Naive thymus-derived CD8-positive, alpha-beta T cell (primary cell): ENCODE measurements at regions not wholly inside any gene's neighbourhood (a gene's known extent, or its start where the extent isn't known, plus 50 kb on each side); places are given as distances from the start of the nearest gene placed in this dataset.

Source experiments
- ATAC-seq, 2 donors: fragments of 150-1000 bp; cut with Tn5 transposase in 1 of 2; sonication (Bioruptor Pico), chemical (Tn5 transposase) in 1 of 2; 1 replicate in 1 of 2; 2 replicates in 1 of 2; pipeline ENCODE4 v1.10.0; 2021; ENCODE audit warnings: mild to moderate bottlenecking in 2 of 2, moderate library complexity in 2 of 2
- POLR2A ChIA-PET: fragments of 350-600 bp; sonication (Branson Sonifier 250); formaldehyde crosslinking; loops from one replicate; lab custom pipeline; 2021; ENCODE audit warnings: antibody characterized with exemption; lab: Charles Lee
- DNase-seq, 10 donors: peaks; one replicate each; pipeline versions ENCODE4 v3.0.0 to v3.0.0-alpha.2; 2020 to 2022
- H3K27ac Mint-ChIP-seq, 10 donors: one replicate each; pipeline ENCODE4 v1.8.0; 2020 to 2022; ENCODE audit warnings: mild to moderate bottlenecking in 10 of 10, mixed read lengths in 10 of 10, moderate library complexity in 4 of 10, inconsistent platforms in 1 of 10
- H3K27me3 Mint-ChIP-seq, 5 donors: one replicate each; pipeline ENCODE4 v1.8.0; 2021 to 2022; ENCODE audit warnings: mixed read lengths in 5 of 5
- H3K36me3 Mint-ChIP-seq, 3 donors: one replicate each; pipeline ENCODE4 v1.8.0; 2020 to 2022; ENCODE audit warnings: mixed read lengths in 3 of 3, mild to moderate bottlenecking in 2 of 3, inconsistent platforms in 1 of 3
- H3K4me1 Mint-ChIP-seq, 4 donors: one replicate each; pipeline ENCODE4 v1.8.0; 2021 to 2022; ENCODE audit warnings: mixed read lengths in 4 of 4
- H3K4me3 Mint-ChIP-seq, 10 donors: one replicate each; pipeline ENCODE4 v1.8.0; 2020 to 2022; ENCODE audit warnings: mild to moderate bottlenecking in 10 of 10, mixed read lengths in 10 of 10, moderate library complexity in 6 of 10, inconsistent platforms in 1 of 10
- H3K9me3 Mint-ChIP-seq, 9 donors: one replicate each; pipeline ENCODE4 v1.8.0; 2020 to 2022; ENCODE audit warnings: mixed read lengths in 9 of 9, mild to moderate bottlenecking in 3 of 9, inconsistent platforms in 1 of 9, moderate library complexity in 1 of 9

DNA sequence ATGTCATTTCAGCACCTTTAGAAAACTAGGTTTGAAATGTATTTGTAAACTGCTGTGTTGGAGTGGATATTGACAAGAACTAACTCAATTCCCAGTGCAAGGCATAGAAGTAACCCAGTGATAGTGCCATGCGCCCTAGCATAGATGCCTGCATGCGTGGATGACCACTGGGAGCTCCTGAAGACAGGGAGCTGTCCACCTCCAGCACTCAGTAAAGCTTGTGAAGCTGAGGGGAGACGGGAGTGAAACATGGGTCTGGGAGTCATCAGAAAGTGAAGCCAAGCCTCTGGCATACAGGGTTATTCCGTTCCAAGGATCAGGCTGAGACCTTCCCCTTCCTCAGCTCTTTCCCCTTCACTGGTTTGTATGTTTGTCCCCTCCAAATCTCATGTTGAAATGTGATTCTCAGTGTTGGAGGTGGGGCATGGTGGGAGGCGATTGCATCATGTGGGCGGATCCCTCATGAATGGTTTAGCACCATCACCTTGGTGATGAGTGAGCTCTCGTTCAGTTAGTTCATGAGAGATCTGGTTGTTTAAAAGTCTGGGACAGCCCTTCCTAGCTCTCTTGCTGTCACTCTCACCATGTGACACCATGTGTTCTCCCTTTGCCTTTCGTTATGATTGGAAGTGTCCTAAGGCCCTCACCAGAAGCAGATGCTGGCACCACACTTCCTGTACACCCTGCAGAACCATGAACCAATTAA lies 146.5 kb upstream of the FERMT1 start:
- H3K4me1 Mint-ChIP-seq: no peaks in the 10 kb centered on the region
- DNase-seq (no peak), ATAC-seq (no peak)
- H3K4me3 Mint-ChIP-seq: no peak overlapping the region
- H3K9me3 Mint-ChIP-seq: no peaks in the 10 kb centered on the region
- no peaks in the 10 kb centered on the region for H3K36me3 Mint-ChIP-seq
- peaks cover 0 to 10% (median 1%) of the 10 kb centered on the region in 5 donors for H3K27me3 Mint-ChIP-seq
- POLR2A ChIA-PET: no interaction called here
- H3K27ac Mint-ChIP-seq: no peak overlapping the region

DNA sequence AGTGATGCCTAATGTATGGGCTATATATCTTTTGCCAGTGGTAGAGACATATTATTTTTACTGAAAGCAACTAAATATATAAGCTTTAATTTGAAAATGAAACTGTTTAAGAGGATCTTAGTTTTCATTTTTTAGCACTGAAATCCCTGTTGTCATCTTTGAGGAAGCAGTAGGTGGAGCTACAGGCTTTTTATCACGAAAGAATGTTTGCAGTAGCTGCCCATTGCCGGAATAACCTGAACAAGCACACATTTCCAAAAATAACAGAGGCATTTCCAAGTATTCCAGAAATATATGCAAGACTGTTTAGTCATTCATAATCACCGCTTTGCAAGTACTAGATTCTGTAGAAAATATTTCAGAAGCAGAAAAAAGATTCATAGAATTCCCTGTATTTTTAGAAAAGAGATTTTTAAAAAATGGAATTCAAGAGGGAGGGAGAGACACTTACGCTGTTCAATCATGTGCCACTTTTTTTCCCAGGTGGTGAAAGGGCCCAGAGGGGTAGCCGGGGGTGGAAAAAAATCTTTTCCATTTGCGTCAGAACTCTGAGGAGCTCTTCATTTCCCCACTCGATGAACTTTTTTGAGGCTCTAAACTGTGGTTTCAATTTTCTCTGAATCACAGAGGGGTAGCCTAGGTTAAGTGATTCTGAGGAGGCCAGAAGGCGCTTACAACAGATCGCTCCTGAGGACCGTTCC lies 142.5 kb upstream of the FERMT1 start:
- DNase-seq (no peak), ATAC-seq (no peak)
- Mint-ChIP-seq H3K4me1 (no peaks in the 10 kb centered on the region), H3K36me3 (peaks cover 0 to 5% (median 0%) of the 10 kb centered on the region in 3 donors), H3K27me3 (peaks cover 0 to 21% (median 4%) of the 10 kb centered on the region in 5 donors), H3K27ac (no peak overlapping the region), H3K9me3 (no peaks in the 10 kb centered on the region), H3K4me3 (no peak overlapping the region)
- POLR2A ChIA-PET: no interaction called here

DNA sequence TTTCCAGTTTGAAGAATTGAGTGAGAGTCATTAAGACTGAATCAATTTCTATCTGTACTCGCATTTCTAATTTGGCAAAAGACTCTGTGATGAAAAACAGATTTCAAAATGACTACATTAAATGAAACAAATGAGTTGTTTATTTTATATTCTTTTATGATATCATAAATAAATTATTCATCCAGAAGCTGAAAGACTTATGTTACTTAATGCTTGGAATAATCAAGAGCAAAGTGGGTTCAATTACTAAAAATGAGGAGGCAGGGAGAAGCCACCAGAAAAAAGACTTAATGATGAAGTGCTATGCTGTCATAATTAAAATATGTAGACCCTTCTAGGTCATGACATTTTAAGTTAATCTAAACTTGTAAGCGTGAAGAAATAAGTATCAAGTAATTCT lies 130.6 kb upstream of the FERMT1 start:
- no peaks in the 10 kb centered on the region for H3K36me3 Mint-ChIP-seq
- H3K27me3 Mint-ChIP-seq: peaks cover 0 to 25% (median 3%) of the 10 kb centered on the region in 5 donors
- POLR2A ChIA-PET: no interaction called here
- peaks cover 0 to 12% (median 4%) of the 10 kb centered on the region in 9 donors for H3K9me3 Mint-ChIP-seq
- no peak overlapping the region for H3K4me3 Mint-ChIP-seq
- ATAC-seq: no peak
- no peak overlapping the region for H3K27ac Mint-ChIP-seq
- DNase-seq: no peak
- no peaks in the 10 kb centered on the region for H3K4me1 Mint-ChIP-seq

DNA sequence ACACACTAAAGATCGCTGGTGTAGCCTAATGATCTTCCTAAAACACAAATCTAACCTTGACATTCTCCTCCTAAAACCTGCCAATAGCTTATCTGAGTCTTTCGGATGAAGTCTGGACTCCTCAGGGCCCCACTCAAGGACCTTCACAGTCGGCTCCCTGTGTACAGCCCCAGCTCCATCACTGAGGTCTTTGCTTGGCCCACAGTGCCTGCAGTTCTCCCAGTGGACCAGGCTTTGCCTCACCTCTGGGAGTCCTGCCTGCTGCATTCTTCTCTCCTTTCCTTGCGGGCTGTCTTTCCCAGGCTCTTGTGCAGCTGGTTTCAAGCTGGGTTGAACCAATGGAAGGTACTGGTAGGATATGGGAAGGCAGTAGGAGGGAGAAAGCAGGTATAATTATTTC lies 122.6 kb upstream of the FERMT1 start:
- POLR2A ChIA-PET: no interaction called here
- H3K4me1 Mint-ChIP-seq: no peaks in the 10 kb centered on the region
- no peak overlapping the region for H3K4me3 Mint-ChIP-seq
- peaks cover 0 to 27% (median 8%) of the 10 kb centered on the region in 5 donors for H3K27me3 Mint-ChIP-seq
- H3K27ac Mint-ChIP-seq: no peak overlapping the region
- DNase-seq (no peak), ATAC-seq (no peak)
- H3K36me3 Mint-ChIP-seq: no peaks in the 10 kb centered on the region
- peaks cover 2 to 18% (median 9%) of the 10 kb centered on the region in 9 donors for H3K9me3 Mint-ChIP-seq

DNA sequence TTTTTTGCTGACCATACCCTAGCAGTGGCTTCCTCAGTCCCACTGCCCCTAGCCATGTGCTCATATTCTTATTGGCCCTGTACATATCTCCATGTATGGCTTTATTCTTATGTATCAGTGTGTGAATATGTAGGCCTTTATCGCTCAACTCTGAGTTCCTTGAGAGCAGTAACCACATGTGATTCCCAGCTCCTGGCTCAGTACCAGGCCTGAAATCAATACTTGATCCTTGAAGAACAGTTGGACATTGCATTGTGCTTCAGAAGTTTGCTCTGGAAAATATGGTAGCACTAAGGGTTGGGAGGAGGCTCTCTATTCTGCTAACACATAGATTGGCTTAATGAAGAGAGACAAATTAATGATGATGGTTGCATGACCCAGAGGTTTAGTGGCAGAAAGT lies 118.8 kb upstream of the FERMT1 start:
- Mint-ChIP-seq H3K27ac (no peak overlapping the region), H3K4me1 (no peaks in the 10 kb centered on the region), H3K9me3 (peaks cover 0 to 14% (median 4%) of the 10 kb centered on the region in 9 donors), H3K27me3 (peaks cover 0 to 28% (median 3%) of the 10 kb centered on the region in 5 donors), H3K4me3 (no peak overlapping the region), H3K36me3 (no peaks in the 10 kb centered on the region)
- DNase-seq: no peak
- no peak for ATAC-seq
- POLR2A ChIA-PET: no interaction called here

DNA sequence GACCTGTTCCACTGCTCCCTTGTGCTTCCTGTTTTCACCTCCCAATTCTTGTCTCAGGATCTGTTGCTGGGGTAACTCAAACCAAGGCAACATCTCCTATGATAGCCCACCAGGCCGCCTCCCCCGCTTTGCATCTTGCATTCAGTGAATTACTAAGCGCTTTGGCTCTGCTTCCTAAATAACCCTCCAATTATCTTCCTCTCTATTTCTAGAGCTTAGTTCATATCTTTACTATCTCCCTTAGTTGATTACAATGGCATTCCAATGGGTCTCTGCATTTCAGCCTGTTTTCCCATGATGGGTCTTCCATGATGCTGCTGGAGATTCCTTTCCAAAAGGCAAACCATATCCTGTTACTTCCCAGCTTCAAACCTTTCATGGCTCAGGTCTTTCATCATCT lies 117.2 kb upstream of the FERMT1 start:
- Mint-ChIP-seq H3K4me3 (no peak overlapping the region), H3K27me3 (peaks cover 0 to 22% (median 3%) of the 10 kb centered on the region in 5 donors), H3K36me3 (no peaks in the 10 kb centered on the region), H3K4me1 (no peaks in the 10 kb centered on the region), H3K27ac (no peak overlapping the region), H3K9me3 (peaks cover 0 to 16% (median 4%) of the 10 kb centered on the region in 9 donors)
- no peak for DNase-seq
- ATAC-seq: no peak
- POLR2A ChIA-PET: no interaction called here

DNA sequence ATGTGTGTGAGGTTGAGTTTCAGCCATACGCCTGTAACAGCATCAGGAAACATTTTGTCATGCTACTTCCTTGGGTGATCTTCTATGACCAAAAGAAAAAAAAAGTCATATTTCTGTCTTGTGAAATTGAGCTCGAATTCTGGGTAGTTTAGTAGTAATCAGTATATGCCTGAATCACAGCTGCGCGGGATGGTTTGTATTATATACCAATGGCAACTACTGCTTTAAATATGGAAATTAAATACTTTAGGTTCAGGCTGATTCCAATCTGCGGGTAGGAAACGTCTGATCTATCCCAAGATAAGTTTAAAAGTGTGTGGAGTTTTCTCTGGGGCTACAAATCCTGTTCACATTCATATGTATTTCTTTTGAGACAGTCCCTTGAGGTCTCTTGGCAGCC lies 115.6 kb upstream of the FERMT1 start:
- POLR2A ChIA-PET: no interaction called here
- no peak for ATAC-seq
- H3K27ac Mint-ChIP-seq: no peak overlapping the region
- H3K4me1 Mint-ChIP-seq: no peaks in the 10 kb centered on the region
- peaks cover 0 to 22% (median 2%) of the 10 kb centered on the region in 5 donors for H3K27me3 Mint-ChIP-seq
- DNase-seq: no peak
- H3K4me3 Mint-ChIP-seq: no peak overlapping the region
- no peaks in the 10 kb centered on the region for H3K36me3 Mint-ChIP-seq
- peaks cover 0 to 24% (median 3%) of the 10 kb centered on the region in 9 donors for H3K9me3 Mint-ChIP-seq

DNA sequence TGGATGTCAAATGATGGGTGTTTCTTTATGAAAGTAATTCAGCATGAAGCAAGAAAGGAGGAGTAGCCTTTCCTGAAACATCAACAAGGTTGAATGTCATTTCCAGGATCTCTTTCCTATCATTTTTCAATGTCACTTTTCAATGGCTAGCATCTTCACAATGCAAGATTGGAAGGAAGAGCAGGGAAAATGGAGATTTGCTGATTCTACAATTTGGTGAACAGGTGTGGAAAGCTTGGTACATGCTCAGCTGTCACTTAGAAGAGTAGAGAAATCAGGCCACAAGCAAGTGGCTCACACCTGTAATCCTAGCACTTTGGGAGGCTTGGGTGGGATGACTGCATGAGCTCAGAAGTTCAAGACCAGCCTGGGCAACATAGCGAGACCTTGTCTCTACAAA lies 112.7 kb upstream of the FERMT1 start:
- no peak overlapping the region for H3K4me3 Mint-ChIP-seq
- H3K36me3 Mint-ChIP-seq: no peaks in the 10 kb centered on the region
- DNase-seq (no peak), ATAC-seq (no peak)
- peaks cover 0 to 19% (median 2%) of the 10 kb centered on the region in 5 donors for H3K27me3 Mint-ChIP-seq
- H3K4me1 Mint-ChIP-seq: no peaks in the 10 kb centered on the region
- H3K9me3 Mint-ChIP-seq: peaks cover 0 to 28% (median 5%) of the 10 kb centered on the region in 9 donors
- POLR2A ChIA-PET: no interaction called here
- H3K27ac Mint-ChIP-seq: no peak overlapping the region

DNA sequence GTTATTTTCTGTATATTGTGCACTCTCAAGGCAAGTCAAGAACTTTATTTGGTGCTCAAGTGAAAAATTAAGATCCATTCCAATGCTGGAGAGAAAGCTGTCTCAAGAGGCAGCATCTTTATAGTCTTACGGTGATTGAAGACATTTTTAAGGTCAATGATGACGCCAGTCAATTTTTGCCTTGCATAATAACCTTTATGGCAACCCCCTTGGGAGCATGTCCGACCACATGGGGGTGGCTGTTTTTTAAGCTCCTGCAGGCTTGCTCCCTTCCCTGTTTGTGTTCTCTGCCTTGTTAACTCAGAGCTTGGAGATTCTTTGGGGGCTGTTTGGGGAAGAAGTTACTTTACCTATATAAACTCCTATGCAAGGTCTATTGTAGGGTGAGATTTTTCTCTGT lies 109.6 kb upstream of the FERMT1 start:
- H3K4me3 Mint-ChIP-seq: no peak overlapping the region
- H3K36me3 Mint-ChIP-seq: no peaks in the 10 kb centered on the region
- no peak for DNase-seq
- no peak for ATAC-seq
- peaks cover 0 to 20% (median 6%) of the 10 kb centered on the region in 9 donors for H3K9me3 Mint-ChIP-seq
- no peaks in the 10 kb centered on the region for H3K4me1 Mint-ChIP-seq
- peaks cover 0 to 13% (median 7%) of the 10 kb centered on the region in 5 donors for H3K27me3 Mint-ChIP-seq
- no peak overlapping the region for H3K27ac Mint-ChIP-seq
- POLR2A ChIA-PET: no interaction called here

DNA sequence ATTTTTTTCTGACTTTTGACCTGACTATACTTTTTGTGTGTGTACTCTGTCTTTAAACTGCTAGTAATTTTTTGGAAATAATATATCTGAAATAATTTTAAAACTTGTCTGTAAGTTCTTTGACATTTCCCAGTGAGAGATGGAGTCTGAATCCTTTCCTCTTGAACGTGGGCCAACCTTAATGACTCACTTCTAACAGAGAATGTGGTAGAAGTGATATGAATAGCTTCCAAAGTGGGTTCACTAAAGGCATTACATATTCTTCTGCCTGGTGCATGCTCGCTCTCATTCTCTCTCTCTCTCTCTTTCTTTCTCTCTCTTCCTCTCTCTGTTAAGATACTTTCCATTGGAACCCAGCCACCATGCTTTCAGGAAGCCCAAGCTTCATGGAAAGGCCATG lies 108.7 kb upstream of the FERMT1 start:
- POLR2A ChIA-PET: no interaction called here
- H3K27me3 Mint-ChIP-seq: peaks cover 0 to 13% (median 7%) of the 10 kb centered on the region in 5 donors
- H3K9me3 Mint-ChIP-seq: peaks cover 0 to 20% (median 6%) of the 10 kb centered on the region in 9 donors
- DNase-seq (no peak), ATAC-seq (no peak)
- H3K27ac Mint-ChIP-seq: no peak overlapping the region
- no peaks in the 10 kb centered on the region for H3K36me3 Mint-ChIP-seq
- H3K4me1 Mint-ChIP-seq: no peaks in the 10 kb centered on the region
- no peak overlapping the region for H3K4me3 Mint-ChIP-seq

DNA sequence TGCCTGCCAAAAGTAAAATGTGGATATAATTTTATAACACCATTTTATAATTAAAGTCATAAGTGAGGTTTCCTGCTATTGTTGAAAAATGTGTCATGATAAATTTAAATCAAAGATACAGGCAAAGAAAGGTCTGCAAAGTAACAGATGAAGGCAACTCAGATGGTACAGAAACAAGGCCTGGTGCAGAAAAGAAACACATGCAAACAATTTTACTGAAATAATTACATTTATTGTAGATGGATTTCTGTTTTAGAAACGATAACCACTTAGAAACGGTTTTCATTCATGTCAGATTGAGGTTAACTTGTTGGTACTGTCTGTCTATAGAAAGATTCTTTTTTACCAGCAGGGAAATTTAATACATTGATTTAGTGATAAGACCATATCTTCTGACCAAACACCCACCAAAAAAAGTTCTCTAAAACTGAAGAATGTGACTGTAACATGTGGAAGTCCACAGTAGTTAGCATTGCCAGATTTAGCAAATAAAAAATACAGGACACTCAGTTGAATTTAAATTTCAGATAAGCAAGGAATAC lies 105.5 kb upstream of the FERMT1 start:
- no peak overlapping the region for H3K4me3 Mint-ChIP-seq
- peaks cover 0 to 9% (median 7%) of the 10 kb centered on the region in 5 donors for H3K27me3 Mint-ChIP-seq
- H3K36me3 Mint-ChIP-seq: no peaks in the 10 kb centered on the region
- POLR2A ChIA-PET: no interaction called here
- DNase-seq: no peak
- H3K9me3 Mint-ChIP-seq: peaks cover 1 to 27% (median 12%) of the 10 kb centered on the region in 9 donors
- H3K27ac Mint-ChIP-seq: no peak overlapping the region
- no peaks in the 10 kb centered on the region for H3K4me1 Mint-ChIP-seq
- no peak for ATAC-seq

DNA sequence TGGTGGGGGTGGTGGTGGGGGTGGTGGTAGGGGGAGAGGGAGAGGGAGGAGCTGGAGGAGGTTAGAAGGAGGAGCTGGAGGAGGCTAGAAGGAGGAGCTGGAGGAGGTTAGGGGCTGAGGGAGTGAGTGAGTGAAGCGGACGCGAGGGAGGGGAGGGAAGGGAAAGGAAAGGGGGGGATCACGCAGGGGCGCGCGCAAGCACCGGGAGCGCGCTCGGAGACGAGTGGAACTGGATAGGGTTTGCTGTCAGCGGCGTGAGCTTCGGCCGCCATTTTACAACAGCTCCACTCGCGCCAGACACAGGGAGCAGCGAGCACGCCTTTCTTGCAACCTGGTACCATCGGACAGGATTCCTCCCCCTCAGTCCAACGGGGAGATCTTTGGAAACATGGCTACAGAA lies 90.5 kb upstream of the FERMT1 start:
- POLR2A ChIA-PET: no interaction called here
- Mint-ChIP-seq H3K36me3 (peaks cover 0 to 9% (median 0%) of the 10 kb centered on the region in 3 donors), H3K9me3 (peaks cover 0 to 20% (median 4%) of the 10 kb centered on the region in 9 donors), H3K27me3 (peaks cover 6 to 28% (median 12%) of the 10 kb centered on the region in 5 donors), H3K27ac (no peak overlapping the region), H3K4me3 (no peak overlapping the region), H3K4me1 (no peaks in the 10 kb centered on the region)
- DNase-seq (no peak), ATAC-seq (no peak)

DNA sequence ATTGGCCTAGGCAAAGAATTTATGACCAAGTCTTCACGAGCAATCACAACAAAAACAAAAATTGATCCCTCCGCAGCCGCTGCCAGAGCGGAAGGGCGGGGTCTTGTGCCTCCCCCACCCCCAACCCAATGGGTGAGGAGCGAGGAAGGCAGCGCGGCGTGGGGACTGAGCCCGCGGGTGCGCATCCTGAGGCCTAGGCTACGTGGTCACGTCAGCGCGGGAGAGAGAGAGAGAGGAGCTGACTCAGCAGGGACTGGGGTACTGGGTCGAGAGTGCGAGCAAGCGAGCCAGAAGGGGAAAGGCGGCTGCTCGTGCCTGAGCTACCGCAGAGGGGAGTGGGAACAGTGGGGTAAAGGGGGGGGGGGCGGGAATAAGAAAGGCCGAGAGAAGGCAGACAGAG lies 90.1 kb upstream of the FERMT1 start:
- POLR2A ChIA-PET: no interaction called here
- ATAC-seq (no peak), DNase-seq (no peak)
- no peak overlapping the region for H3K4me3 Mint-ChIP-seq
- peaks cover 7 to 28% (median 15%) of the 10 kb centered on the region in 5 donors for H3K27me3 Mint-ChIP-seq
- peaks cover 0 to 9% (median 0%) of the 10 kb centered on the region in 3 donors for H3K36me3 Mint-ChIP-seq
- H3K27ac Mint-ChIP-seq: no peak overlapping the region
- peaks cover 1 to 20% (median 5%) of the 10 kb centered on the region in 9 donors for H3K9me3 Mint-ChIP-seq
- H3K4me1 Mint-ChIP-seq: no peaks in the 10 kb centered on the region
